ENCODE measurements at regions not wholly inside any gene's neighbourhood (a gene's known extent, or its start where the extent isn't known, plus 50 kb on each side); places are given as distances from the start of the nearest gene placed in this dataset.
A peak's percentile ranks its signal among the peaks of the same experiment; 100 is the strongest.

DNA sequence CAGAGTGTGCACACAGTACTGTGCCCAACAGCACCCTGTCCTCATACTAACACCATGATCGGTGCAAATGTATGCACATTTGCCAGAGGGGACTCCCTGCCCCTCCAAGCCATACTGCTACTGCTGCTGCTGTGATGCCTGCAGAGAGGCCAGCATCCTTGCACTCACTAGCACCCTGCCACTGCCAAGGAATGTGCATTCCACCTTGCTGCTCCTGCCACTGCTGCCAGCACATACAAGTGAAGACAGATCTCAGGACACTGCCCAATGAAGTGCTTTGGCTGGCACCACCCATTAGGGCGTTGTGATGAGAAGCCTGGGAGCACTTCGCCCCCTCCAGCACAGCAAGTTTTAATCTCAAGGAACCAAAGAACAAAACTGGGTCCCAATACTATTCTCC is 146.3 kb upstream of the DMD start:
- no peaks in the 10 kb centered on the region for H3K9me2 ChIP-seq
- H2AFZ ChIP-seq (ENCODE audit: low read depth): no peak overlapping the region
- H3F3A ChIP-seq (replicated peaks; ENCODE audit: insufficient read depth): no peaks in the 10 kb centered on the region
- CTCF ChIA-PET: no interaction called here
- no peak for DNase-seq
- H3K27ac ChIP-seq (ENCODE audit: low read depth in 2 of 2, low read length in 1 of 2): no peak overlapping the region
- H4K20me1 ChIP-seq (ENCODE audit: insufficient read depth): no peaks in the 10 kb centered on the region
- no peaks in the 10 kb centered on the region for H3K4me1 ChIP-seq (ENCODE audit: control insufficient read depth in 1 of 2, insufficient read depth in 2 of 2, low read depth in 1 of 2, low read length in 1 of 2)
- WGBS (ENCODE audit: low lambda C conversion rate): 0% methylated on average over 1 of the region's 3 CpGs
- H3K9me3 ChIP-seq: no peaks in the 10 kb centered on the region
- TF ChIP-seq CHD2 (IDR thresholded peaks at IDR 0.05; ENCODE audit: low read length, partially characterized antibody): no peak
- H3K36me3 ChIP-seq (replicated peaks in 1 of 2; ENCODE audit: control insufficient read depth in 1 of 2, insufficient read depth in 2 of 2, low read length in 1 of 2): no peaks in the 10 kb centered on the region
- POLR2A ChIA-PET: no interaction called here
- H3K4me2 ChIP-seq: no peak overlapping the region
- no peak overlapping the region for H3K9ac ChIP-seq
- H3K4me3 ChIP-seq (ENCODE audit: low read depth in 2 of 2, low read length in 1 of 2): no peak overlapping the region
- no peaks in the 10 kb centered on the region for H3K79me2 ChIP-seq (ENCODE audit: insufficient read depth)
- H3K27me3 ChIP-seq (ENCODE audit: insufficient read depth): no peaks in the 10 kb centered on the region

DNA sequence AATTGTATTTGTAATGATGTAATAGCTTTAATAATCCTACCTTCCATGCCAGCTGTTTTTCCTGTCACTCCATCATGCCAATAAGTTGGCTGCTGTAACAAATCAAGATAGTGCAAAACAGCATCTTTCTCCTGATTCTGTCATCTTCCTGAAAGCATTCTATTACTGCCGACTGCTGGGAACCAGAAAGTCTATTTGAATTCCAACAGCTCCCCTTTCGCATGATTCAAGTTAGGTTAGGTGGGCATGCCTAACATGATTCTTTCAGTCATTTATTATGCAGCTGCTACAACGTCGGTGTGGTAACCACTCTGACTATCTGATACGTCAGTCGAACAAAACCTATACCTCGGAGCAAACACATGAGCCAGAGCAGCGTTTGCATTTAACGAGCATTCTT is 127.9 kb upstream of the DMD start:
- POLR2A ChIA-PET: no interaction called here
- DNase-seq: no peak
- H3K4me3 ChIP-seq (ENCODE audit: low read depth in 2 of 2, low read length in 1 of 2): peak overlapping the region in 1 of 2 experiments; percentile 21; a peak in 1 of 4 replicates

DNA sequence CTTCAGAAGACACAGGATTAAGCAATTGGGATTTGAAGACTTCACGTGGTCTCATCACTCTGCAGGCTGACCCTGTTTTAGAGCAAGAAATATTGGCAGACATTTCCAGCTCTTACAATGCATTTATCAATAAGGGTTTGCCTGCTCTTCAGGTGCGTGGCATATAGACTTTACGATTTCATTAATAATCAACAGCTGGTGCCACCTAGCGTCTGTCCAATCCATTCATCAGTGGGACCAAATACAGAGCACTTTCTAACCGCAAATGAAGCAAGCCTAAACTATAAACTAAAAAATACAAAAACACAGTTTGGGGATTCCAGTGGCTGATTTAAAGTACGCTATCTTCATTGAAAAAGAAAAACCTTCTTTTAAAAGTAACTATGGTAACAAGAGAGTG is 125.4 kb upstream of the DMD start:
- Histone ChIP-seq H3K9ac (no peak overlapping the region), H3K4me2 (no peak overlapping the region), H3K4me1 (ENCODE audit: control insufficient read depth in 1 of 2, insufficient read depth in 2 of 2, low read depth in 1 of 2, low read length in 1 of 2) (no peaks in the 10 kb centered on the region), H3K9me3 (no peaks in the 10 kb centered on the region; the same call in 1 of the 2 replicates), H3K4me3 (ENCODE audit: low read depth in 2 of 2, low read length in 1 of 2) (no peak overlapping the region), H3K36me3 (replicated peaks in 1 of 2; ENCODE audit: control insufficient read depth in 1 of 2, insufficient read depth in 2 of 2, low read length in 1 of 2) (no peaks in the 10 kb centered on the region), H2AFZ (ENCODE audit: low read depth) (no peak overlapping the region), H3K27me3 (ENCODE audit: insufficient read depth) (no peaks in the 10 kb centered on the region), H4K20me1 (ENCODE audit: insufficient read depth) (no peaks in the 10 kb centered on the region), H3F3A (replicated peaks; ENCODE audit: insufficient read depth) (no peaks in the 10 kb centered on the region), H3K79me2 (ENCODE audit: insufficient read depth) (no peaks in the 10 kb centered on the region), H3K9me2 (no peaks in the 10 kb centered on the region), H3K27ac (ENCODE audit: low read depth in 2 of 2, low read length in 1 of 2) (no peak overlapping the region; a peak in 1 of 4 replicates)
- ChIA-PET POLR2A (no interaction called here), CTCF (interaction anchor here (0.6 to 2.1 kb wide), 14 partner anchors 10 to 1876 kb away, joined by 3 to 12 read pairs (median 3); no protein-coding TSS in a partner anchor)
- DNase-seq: no peak
- TF ChIP-seq, protein P1, sequence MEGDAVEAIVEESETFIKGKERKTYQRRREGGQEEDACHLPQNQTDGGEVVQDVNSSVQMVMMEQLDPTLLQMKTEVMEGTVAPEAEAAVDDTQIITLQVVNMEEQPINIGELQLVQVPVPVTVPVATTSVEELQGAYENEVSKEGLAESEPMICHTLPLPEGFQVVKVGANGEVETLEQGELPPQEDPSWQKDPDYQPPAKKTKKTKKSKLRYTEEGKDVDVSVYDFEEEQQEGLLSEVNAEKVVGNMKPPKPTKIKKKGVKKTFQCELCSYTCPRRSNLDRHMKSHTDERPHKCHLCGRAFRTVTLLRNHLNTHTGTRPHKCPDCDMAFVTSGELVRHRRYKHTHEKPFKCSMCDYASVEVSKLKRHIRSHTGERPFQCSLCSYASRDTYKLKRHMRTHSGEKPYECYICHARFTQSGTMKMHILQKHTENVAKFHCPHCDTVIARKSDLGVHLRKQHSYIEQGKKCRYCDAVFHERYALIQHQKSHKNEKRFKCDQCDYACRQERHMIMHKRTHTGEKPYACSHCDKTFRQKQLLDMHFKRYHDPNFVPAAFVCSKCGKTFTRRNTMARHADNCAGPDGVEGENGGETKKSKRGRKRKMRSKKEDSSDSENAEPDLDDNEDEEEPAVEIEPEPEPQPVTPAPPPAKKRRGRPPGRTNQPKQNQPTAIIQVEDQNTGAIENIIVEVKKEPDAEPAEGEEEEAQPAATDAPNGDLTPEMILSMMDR (IDR thresholded peaks at IDR 0.05): peak; percentile 59
- peak; percentile 61 for TF ChIP-seq RAD21 (IDR thresholded peaks at IDR 0.05; ENCODE audit: low read length)
- peak; percentile 41 for TF ChIP-seq SMC3 (IDR thresholded peaks at IDR 0.05; ENCODE audit: low read depth, low read length)
- no peak for TF ChIP-seq FOXJ3 (CRISPR knock-in tag; IDR thresholded peaks at IDR 0.05)
- WGBS (ENCODE audit: low lambda C conversion rate): 11% methylated on average over 6 of the region's 6 CpGs

More for the DNA sequence above, 127.9 kb upstream of the DMD start:
- Histone ChIP-seq H4K20me1 (ENCODE audit: insufficient read depth) (no peaks in the 10 kb centered on the region), H3K27me3 (ENCODE audit: insufficient read depth) (no peaks in the 10 kb centered on the region), H3K9me2 (no peaks in the 10 kb centered on the region), H3K4me1 (ENCODE audit: control insufficient read depth in 1 of 2, insufficient read depth in 2 of 2, low read depth in 1 of 2, low read length in 1 of 2) (no peaks in the 10 kb centered on the region), H3K4me2 (no peak overlapping the region), H3K79me2 (ENCODE audit: insufficient read depth) (no peaks in the 10 kb centered on the region), H3K36me3 (replicated peaks in 1 of 2; ENCODE audit: control insufficient read depth in 1 of 2, insufficient read depth in 2 of 2, low read length in 1 of 2) (no peaks in the 10 kb centered on the region), H3F3A (replicated peaks; ENCODE audit: insufficient read depth) (no peaks in the 10 kb centered on the region), H3K9me3 (no peaks in the 10 kb centered on the region), H3K9ac (no peak overlapping the region), H3K27ac (ENCODE audit: low read depth in 2 of 2, low read length in 1 of 2) (peak overlapping the region in 1 of 2 experiments; percentile 47; a peak in 1 of 4 replicates), H2AFZ (ENCODE audit: low read depth) (no peak overlapping the region)
- CTCF ChIA-PET: interaction anchor here (0.9 to 2.7 kb wide), 4 partner anchors 14 to 931 kb away, joined by 3 to 9 read pairs (median 4); no protein-coding TSS in a partner anchor
- TF ChIP-seq NRF1 (IDR thresholded peaks at IDR 0.05; ENCODE audit: low read depth, low read length) (no peak), RAD21 (IDR thresholded peaks at IDR 0.05; ENCODE audit: low read length) (peak; percentile 50)
- WGBS (ENCODE audit: low lambda C conversion rate): 3% methylated on average over 9 of the region's 9 CpGs

All from SK-N-SH (cell line).